ENCODE measurements at regions not wholly inside any gene's neighbourhood (a gene's known extent, or its start where the extent isn't known, plus 50 kb on each side); places are given as distances from the start of the nearest gene placed in this dataset.

- TF ChIP-seq GATA2 (IDR thresholded peaks at IDR 0.05; ENCODE audit: low read depth, low read length) (no peak), GATA3 (IDR thresholded peaks at IDR 0.05; ENCODE audit: low read depth, low read length) (no peak)
These were observed 387.8 kb downstream of the ZNF536 start for GRCh38 chr19:30760014-30760413.

- TF ChIP-seq GATA2 (IDR thresholded peaks at IDR 0.05; ENCODE audit: low read depth, low read length) (no peak), GATA3 (IDR thresholded peaks at IDR 0.05; ENCODE audit: low read depth, low read length) (no peak)
These were observed 385.8 kb downstream of the ZNF536 start for GRCh38 chr19:30757837-30758617.

GRCh38 chr19:30757104-30757836 lies 385.1 kb downstream of the ZNF536 start:
- TF ChIP-seq GATA3 (IDR thresholded peaks at IDR 0.05; ENCODE audit: low read depth, low read length), result no peak
- no peak for TF ChIP-seq GATA2 (IDR thresholded peaks at IDR 0.05; ENCODE audit: low read depth, low read length)

DNA sequence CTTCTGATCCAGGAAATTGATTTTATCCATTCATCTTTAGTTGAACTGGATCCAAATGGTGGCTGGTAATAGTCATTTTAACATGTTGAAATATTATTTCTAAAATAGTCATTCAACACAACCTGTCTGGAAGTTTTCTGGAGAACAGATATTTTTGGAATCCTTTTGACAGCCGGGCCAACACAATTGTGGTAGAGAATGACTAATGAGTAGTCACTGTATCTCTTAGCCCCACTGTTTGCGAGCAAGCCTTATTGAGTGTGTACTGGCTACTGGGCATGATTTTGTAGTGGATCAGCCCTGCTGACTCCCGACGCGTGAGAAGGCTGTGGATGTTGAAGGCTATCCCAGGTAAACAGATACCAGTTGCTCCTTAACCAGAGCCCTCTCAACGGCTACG lies 383.4 kb downstream of the ZNF536 start:
- no peak for TF ChIP-seq GATA2 (IDR thresholded peaks at IDR 0.05; ENCODE audit: low read depth, low read length)
- no peak for TF ChIP-seq GATA3 (IDR thresholded peaks at IDR 0.05; ENCODE audit: low read depth, low read length)

DNA sequence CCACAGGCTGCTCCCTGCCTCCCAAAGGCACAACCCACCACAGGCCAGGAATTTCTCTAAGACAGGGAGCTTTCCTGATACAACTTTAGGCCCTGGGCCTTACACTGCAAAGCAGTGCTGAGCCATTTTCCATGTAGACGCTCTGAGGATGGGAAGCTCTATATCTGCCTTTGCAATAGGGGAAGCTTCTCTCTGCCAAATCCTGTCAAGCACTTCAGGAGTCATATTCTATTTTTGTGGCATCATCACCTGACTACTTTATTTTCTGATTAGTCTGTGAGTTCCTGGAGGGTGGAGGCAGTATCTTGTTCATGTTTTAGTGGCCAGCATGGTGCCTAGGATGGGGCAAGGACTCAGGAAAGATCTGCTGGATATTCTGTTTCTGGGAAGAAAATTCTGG lies 382.0 kb downstream of the ZNF536 start:
- TF ChIP-seq GATA3 (IDR thresholded peaks at IDR 0.05; ENCODE audit: low read depth, low read length) (no peak), GATA2 (IDR thresholded peaks at IDR 0.05; ENCODE audit: low read depth, low read length) (no peak)

GRCh38 chr19:30752876-30753275 lies 380.7 kb downstream of the ZNF536 start:
- no peak for TF ChIP-seq GATA2 (IDR thresholded peaks at IDR 0.05; ENCODE audit: low read depth, low read length)
- no peak for TF ChIP-seq GATA3 (IDR thresholded peaks at IDR 0.05; ENCODE audit: low read depth, low read length)

- TF ChIP-seq GATA2 (IDR thresholded peaks at IDR 0.05; ENCODE audit: low read depth, low read length) (no peak), GATA3 (IDR thresholded peaks at IDR 0.05; ENCODE audit: low read depth, low read length) (no peak)
These were observed 380.0 kb downstream of the ZNF536 start for GRCh38 chr19:30752201-30752600.

DNA sequence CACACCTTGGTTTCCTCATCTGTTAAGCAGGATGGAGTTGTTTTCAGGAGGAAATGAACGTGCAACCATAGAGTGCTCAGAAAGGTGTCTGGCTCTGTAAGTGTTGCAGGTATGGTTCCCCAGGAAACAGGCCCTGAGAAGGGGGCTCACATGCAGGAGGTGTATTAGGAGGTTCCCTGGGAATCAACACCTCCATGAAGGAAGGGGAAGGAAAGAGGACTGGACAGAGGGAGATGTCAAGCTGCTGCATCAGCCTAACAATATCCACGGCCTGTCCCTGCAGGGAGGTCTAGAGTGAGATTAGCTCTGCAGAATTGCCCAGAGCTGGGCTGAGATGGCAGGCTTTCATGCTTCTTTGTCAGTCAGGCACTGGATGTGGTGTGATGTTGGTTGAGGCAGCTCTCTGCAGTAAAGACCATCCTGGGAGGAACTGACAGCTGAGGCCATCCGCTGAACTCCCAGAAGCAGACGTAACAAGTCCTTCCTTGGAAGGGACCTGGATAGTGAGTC lies 373.3 kb downstream of the ZNF536 start:
- TF ChIP-seq GATA3 (IDR thresholded peaks at IDR 0.05; ENCODE audit: low read depth, low read length) (no peak), GATA2 (IDR thresholded peaks at IDR 0.05; ENCODE audit: low read depth, low read length) (no peak)

GRCh38 chr19:30744741-30745475 lies 372.7 kb downstream of the ZNF536 start:
- TF ChIP-seq GATA3 (IDR thresholded peaks at IDR 0.05; ENCODE audit: low read depth, low read length) (no peak), GATA2 (IDR thresholded peaks at IDR 0.05; ENCODE audit: low read depth, low read length) (no peak)

DNA sequence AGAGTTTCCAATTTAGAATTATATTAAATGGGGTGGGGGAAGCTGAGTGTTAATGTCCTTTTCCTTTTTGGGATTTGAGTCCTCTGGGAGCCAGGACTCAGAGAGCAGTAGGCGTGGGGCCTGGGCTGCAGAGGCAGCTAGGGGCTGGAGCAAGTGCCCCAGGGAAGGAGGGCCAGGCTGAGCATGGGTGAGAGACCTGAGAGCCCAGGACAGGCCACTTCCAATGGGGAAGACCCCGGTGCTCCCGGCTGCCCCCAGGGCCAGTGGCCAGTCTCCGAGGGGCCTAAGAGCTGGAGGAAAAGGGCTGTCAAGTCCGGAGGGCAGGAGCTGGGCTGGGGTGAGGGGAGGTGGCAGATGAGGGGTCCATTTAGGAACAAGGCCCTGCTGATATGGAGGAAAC lies 371.5 kb downstream of the ZNF536 start:
- no peak for TF ChIP-seq GATA2 (IDR thresholded peaks at IDR 0.05; ENCODE audit: low read depth, low read length)
- no peak for TF ChIP-seq GATA3 (IDR thresholded peaks at IDR 0.05; ENCODE audit: low read depth, low read length)

- TF ChIP-seq GATA2 (IDR thresholded peaks at IDR 0.05; ENCODE audit: low read depth, low read length), result no peak
- TF ChIP-seq GATA3 (IDR thresholded peaks at IDR 0.05; ENCODE audit: low read depth, low read length), result no peak
These were observed 370.8 kb downstream of the ZNF536 start for GRCh38 chr19:30743011-30743410.

DNA sequence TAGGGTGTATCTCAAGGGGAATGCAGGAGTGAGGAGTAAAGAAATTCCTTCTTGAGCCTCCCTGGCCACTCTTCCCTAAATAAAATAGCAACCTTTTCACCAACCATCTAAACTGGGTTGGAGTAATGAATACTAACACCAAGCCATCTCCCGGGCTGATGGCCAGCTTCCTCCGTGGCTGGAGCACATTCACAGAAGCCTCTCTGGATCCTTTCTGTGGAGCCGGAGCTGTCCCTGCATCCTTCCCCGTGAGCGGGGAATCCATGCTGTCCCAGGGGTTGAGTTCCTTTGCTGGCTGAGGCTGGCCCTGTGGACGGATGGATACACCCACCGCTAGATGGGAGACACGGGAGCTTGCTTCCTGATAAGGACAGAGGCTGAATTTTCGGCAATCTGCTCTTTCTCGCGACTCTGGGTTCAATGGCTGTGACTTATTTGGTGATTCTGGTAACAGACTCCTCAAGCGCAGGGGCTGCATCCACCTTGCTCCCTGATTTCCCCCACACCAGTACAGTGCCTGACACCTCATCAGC lies 370.3 kb downstream of the ZNF536 start:
- TF ChIP-seq GATA3 (IDR thresholded peaks at IDR 0.05; ENCODE audit: low read depth, low read length) (no peak), GATA2 (IDR thresholded peaks at IDR 0.05; ENCODE audit: low read depth, low read length) (peak; percentile 65)

GRCh38 chr19:30741566-30741965 lies 369.4 kb downstream of the ZNF536 start:
- TF ChIP-seq GATA2 (IDR thresholded peaks at IDR 0.05; ENCODE audit: low read depth, low read length) (peak; percentile 71; the same call in 1 of the 2 replicates), GATA3 (IDR thresholded peaks at IDR 0.05; ENCODE audit: low read depth, low read length) (peak; percentile 83)

DNA sequence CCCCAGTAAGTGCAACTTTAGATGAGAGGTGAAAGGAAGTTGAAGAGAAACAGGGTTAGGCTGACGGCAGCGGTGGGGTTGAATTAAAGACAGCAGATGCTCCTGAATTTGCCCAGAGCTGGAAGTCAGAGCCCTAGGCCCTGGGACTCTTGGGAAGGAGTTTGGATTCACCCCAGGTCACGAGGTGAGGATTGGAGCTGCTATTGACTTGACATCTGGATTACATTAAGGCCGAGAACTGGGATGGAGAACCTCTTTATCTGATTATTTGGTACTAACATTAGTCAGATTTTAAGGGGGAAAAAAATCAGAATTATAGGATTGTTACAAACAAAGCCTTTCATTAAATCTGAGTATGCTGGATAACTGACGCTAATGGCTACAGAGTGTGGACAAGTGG lies 367.2 kb downstream of the ZNF536 start:
- TF ChIP-seq GATA2 (IDR thresholded peaks at IDR 0.05; ENCODE audit: low read depth, low read length) (peak; percentile 38; the same call in 1 of the 2 replicates), GATA3 (IDR thresholded peaks at IDR 0.05; ENCODE audit: low read depth, low read length) (no peak)
